Loucy (cell line): ENCODE measurements at regions not wholly inside any gene's neighbourhood (a gene's known extent, or its start where the extent isn't known, plus 50 kb on each side); places are given as distances from the start of the nearest gene placed in this dataset.

ENCODE experiments used
- EZH2phosphoT487 ChIP-seq: fragments of 200-600 bp; IDR thresholded peaks from 2 replicates; pipeline ENCODE4 v1.6.1; 2018; ENCODE audit warnings: antibody characterized with exemption, mild to moderate bottlenecking, moderate library complexity, borderline replicate concordance
- TF ChIP-seq, protein P1 (sequence below): fragments of 200-600 bp; sonication (generic); conservative IDR thresholded peaks from 2 replicates; pipeline ENCODE4 v1.5.1; 2014; ENCODE audit warnings: mild to moderate bottlenecking, antibody characterized with exemption, low read length

DNA sequence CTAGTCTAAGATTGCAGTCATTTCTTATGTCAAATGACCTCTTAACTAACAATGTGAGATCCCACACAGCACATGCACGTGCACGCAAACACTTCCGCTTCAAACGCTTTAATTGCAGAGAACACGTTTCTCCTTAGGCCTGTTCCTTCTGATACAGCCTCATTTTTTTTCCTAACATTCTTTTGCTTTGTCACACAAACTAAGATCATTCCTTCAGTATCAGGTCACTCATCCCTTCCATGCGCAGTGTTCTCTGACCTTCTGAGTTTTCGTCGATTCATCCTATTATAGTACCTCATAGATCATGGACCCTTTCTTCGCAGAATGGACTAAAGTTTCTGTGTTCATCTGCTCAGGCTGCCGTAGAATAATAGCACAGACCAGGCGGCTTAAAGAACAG is 327.1 kb upstream of the CDH19 start:
- TF ChIP-seq, protein P1, sequence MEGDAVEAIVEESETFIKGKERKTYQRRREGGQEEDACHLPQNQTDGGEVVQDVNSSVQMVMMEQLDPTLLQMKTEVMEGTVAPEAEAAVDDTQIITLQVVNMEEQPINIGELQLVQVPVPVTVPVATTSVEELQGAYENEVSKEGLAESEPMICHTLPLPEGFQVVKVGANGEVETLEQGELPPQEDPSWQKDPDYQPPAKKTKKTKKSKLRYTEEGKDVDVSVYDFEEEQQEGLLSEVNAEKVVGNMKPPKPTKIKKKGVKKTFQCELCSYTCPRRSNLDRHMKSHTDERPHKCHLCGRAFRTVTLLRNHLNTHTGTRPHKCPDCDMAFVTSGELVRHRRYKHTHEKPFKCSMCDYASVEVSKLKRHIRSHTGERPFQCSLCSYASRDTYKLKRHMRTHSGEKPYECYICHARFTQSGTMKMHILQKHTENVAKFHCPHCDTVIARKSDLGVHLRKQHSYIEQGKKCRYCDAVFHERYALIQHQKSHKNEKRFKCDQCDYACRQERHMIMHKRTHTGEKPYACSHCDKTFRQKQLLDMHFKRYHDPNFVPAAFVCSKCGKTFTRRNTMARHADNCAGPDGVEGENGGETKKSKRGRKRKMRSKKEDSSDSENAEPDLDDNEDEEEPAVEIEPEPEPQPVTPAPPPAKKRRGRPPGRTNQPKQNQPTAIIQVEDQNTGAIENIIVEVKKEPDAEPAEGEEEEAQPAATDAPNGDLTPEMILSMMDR, result no peak
- no peak for TF ChIP-seq EZH2phosphoT487
